Kidney glomerular epithelial cell (primary cell): ENCODE measurements at regions not wholly inside any gene's neighbourhood (a gene's known extent, or its start where the extent isn't known, plus 50 kb on each side); places are given as distances from the start of the nearest gene placed in this dataset.
"Not testable (repeated sequence)": the region's sequence is repeated elsewhere in the genome, so short reads cannot be mapped to it uniquely, and the experiment has no call there.

ENCODE experiments used
- DNase-seq: peaks from one replicate; lab custom pipeline; 2025; lab: John Stamatoyannopoulos, UW

DNA sequence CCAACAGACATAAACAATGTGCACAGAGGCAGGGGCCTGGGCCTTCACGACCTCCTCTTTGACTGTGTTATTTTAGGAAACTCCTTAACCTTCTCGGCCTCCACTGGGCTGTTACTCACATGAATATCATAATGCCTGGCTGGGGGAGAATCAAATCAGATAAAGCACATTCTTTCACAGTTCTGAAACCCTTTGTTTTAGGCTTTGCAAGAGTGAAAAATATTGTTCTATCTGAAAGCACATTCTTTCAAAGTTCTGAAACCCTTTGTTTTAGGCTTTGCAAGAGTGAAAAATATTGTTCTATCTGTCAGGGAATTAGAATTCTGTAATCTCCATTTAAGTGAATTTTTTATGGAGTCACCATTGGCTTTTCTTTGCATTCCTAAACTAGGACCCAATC lies 50.7 kb upstream of the SYNDIG1 start:
- DNase-seq: no peak

DNA sequence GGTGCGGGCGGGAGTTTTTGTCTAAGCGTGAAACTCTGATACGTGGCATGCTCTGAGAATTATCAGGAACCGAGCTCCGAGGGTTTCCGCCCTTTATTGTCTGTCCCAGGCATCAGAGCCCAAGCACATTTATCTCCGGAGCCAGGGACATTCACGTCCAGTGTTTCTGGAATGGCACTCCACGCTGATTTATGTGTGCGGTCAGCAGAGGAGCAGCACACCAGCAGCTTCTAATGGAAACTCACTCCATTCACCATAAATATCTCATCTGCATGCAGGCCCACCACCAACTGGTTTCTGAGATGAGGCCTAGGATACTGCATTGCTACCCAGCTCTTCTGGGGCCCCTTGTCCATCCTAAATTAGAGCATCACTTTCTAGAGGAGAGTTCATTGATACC lies 51.9 kb upstream of the SYNDIG1 start:
- DNase-seq: no peak

DNA sequence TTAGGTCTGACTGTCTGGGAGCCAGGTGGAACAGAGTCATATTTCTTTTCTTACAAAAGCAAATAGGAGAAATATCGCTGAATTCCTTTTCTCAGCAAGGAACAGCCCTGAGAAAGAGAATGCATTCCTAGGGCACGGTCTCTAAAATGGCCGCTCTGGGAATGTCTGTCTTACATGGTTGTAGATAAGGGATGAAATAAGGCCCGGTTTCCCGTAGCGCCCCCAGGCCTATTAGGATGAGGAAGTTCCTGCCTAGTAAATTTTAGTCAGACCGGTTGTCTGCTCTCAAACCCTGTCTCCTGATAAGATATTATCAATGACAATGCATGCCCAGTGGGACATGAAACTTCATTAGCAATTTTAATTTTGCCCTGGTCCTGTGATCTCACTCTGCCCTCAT lies 54.0 kb upstream of the SYNDIG1 start:
- not testable (repeated sequence) for DNase-seq

DNA sequence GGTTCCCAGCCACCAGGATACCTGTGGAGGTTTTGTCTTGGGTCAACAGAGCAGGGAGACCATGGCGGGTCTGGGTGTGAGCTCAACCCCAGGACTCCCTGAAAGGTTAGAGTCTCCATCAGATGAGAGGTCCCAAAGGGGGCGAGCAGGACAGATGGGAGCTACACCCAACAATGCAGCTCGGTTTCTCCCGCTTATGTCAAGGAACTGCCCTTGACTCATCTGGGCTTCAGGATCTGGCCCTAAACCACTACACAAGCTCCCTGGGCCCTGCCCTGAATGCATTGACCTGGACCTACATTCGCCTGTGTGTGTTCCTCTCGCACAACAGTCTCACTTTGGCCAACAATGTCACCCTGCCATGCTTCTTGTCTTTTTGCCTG lies 57.6 kb upstream of the SYNDIG1 start:
- no peak for DNase-seq

DNA sequence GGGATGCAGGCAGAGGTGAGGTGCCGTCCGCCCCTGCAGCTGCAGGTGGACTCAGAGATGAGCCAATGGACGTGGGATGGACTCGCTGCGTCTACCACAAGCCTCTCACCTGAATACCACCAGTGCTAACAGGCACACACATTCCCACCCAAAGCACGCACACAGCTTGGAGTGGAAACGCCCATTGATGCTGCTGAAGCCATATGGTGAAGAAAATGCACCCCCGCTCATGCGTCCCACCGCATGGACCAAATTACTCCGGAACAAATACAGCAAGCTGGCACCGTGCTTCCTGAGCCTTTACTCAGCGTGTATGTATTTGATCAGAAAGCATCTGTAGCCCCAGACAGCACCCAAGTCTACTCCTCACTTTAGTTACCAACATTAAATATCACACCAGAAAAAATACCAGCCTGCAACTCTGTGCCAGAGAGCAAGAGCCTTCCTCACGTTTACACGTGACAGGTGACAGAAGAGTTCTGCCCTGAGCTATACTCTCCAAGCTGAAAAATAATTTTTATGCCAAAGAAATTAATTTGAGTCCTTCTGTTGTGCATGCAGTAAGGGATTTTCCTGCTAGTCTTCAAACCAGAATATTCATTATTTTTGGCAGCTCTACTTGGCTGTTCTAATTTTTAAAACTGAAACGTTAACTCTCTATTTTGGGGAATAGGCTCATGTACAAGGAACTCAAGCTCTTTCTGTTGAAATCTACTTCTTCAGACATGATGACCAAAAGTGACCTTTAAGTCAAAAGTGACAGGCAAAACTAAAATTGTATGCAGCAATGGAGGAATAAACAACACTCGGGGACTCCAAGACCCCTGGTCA lies 58.2 kb upstream of the SYNDIG1 start:
- no peak for DNase-seq

DNA sequence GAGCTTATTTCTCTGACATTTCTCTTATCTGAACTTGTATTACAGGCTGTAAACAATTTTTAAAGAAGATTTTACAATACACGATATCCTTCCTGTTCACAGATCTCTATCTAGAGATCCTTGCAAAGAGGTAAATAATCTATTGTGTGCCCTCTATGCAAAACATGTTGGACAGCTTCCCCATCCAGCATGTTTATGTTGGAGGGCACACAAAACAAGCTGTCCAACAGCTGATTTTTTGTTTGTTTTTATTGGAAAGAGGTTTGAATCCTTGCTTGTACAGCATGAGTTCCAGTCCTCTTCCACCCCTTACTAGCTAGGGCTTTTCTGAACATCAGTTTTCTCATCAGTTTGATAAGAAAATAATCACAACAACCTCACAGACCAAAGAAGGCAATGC lies 62.3 kb upstream of the SYNDIG1 start:
- no peak for DNase-seq

DNA sequence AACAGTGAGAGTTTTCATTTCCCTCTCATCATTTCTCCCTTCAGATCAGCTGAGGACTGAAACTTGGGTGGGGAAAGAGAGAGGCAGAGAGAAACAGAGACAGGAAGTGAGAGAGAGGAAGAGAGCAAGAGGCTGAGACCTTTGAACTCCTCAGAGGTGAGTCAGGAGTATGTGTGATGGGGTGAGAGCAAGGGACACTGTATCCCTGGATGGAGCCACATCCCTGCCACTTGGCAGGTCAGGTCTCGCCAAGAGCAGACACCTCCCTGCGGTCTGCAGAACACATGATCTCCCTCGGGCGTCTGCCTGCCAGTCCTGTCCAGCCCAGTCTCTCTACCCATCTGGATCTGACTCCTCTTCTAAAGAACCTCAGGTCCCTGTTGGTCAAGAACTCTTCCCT lies 62.7 kb upstream of the SYNDIG1 start:
- no peak for DNase-seq

DNA sequence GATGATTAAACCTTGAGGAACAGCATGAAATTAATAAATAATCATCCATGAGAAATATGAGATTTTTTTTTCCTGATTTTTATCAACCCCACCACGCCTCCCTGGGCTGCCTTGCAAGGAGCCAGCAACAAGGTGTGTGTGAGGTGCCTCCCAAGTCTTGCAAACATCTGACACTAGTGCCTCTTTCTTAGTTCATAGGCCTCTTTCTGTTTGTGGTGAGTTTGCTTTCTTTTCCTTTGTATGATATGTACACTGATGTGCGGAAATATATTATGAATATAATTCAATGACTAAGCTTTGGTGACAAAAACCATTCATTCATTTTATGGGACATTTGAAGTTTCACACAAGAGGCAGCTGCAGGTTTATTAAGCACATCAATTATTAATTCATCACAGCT lies 63.2 kb upstream of the SYNDIG1 start:
- DNase-seq: no peak

DNA sequence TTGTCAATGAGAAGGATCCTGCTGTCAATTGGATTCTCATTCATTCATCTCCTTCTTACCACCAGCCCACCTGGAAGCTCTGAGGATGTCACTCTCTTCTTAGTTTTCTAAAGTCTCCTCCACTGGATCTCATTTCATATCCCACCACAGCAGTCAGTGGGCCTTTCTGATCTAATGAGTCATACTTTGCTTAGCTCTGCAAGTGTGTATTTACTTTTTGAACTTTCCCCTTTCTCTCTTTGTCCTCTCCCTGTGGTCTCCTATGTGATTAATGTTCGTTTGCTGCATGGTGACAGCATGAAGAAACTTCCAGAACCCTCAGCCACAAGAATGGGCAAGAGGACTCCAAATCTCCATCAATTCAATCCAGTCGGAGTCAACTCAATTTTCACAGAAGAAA lies 63.6 kb upstream of the SYNDIG1 start:
- no peak for DNase-seq

DNA sequence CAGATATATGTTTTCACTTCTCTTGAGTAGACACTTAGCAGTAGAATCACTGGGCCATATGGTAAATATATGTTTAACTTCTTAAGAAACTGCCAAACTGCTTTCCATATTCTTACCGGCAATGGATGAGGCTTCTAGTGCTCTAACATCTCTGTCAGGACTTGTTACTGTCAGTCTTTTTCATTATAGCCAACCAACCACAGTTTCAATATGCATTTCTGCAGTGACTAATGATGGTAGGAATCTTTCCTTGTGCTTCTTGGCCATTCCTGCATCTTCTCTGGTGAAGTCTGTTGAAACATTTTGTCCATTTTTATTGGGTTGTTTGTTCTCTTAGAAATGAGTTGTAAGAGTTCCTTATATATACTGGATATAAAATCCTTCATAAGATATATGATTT lies 66.0 kb upstream of the SYNDIG1 start:
- no peak for DNase-seq

DNA sequence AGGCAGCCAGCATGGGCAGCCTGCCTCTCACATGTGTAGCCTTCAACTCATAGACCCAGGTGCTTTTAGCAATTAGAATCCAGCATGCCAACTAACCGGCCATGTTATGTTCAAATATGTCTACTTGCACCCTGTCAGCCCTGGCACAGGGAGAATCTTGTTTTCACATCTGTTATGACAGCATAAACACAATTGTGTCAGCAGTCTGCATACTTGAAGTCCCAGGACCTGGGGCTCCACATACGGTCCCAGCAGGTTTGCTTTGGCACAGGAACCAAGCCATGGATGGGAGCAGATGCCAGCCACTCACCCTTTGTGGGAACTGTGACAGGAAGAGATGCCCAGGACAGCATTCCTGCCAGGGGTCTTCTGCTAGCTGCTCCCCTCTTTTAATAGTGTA lies 67.2 kb upstream of the SYNDIG1 start:
- no peak for DNase-seq

DNA sequence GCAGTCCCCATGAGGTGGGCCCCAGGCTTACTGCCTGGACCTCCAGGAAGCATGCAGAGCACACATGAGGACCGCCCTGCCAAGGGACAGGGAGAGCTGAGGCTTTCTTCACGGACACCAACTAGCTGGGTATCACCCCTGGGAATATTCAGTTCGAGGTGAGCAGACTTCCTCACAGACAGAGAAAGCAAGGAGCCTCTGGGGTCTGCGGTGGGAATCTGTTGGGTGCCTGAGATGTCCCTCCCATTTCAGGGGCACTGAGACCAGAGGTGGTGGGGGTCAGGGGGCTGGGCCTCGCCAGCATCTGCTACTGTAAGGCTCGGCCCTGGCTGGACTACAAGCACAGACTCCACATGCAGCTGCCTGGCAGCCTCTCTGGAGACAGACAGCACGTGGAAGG lies 74.3 kb upstream of the SYNDIG1 start:
- no peak for DNase-seq

DNA sequence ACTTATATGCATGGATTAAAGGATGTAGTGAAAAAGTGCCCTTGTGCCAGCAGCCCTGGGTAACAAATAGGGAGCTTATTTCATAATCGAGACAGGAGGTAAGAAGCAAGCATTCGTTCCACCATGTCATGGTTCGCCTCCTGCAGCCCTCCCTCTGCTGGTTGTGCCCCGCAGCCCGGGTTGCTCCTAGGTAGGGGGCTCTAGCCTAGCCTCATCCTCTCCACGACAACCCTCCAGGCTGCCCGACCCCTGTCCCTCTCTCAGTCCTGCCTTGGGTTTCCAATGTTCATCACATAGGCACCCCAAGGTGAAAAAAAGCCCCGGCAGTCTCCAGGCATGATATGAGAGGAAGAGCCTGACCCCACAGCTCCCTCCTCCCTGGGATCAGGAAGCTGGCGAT lies 75.5 kb upstream of the SYNDIG1 start:
- DNase-seq: no peak

DNA sequence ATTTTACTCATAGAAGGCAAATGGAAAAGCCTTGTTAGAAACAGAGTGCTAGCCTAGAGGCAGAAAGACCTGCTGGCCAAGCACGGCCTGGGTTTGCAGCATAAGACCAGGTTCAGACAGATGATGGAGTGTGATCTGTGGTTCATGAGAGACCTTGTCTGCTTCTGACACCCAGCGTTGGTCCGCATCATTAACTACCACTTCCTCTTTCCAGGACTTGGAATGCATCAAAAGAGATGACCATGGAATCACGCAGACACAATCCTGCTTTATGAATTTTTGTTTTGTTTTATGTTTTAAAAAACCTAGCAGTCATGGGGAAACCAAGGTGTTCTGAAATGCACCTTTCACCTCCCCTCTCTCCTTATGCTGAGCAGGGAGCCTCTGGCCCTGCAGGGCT lies 76.8 kb upstream of the SYNDIG1 start:
- DNase-seq: no peak

DNA sequence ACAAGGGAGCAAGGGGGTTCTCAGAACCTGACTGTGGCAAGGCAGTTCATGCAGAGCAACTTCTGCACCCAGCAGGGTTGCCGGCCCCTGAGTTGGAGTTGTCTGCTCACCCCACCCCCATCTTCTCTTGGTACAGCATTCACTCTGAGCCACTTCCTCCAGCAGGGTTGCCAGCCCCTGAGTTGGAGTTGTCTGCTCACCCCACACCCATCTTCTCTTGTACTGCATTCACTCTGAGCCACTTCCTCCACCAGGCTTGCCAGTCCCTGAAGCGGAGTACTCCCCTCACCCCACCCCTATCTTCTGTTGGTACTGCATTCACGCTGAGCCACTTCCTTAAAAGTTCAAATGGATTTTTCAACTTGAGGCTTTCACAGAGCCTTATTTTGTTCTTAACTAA lies 79.7 kb upstream of the SYNDIG1 start:
- no peak for DNase-seq

DNA sequence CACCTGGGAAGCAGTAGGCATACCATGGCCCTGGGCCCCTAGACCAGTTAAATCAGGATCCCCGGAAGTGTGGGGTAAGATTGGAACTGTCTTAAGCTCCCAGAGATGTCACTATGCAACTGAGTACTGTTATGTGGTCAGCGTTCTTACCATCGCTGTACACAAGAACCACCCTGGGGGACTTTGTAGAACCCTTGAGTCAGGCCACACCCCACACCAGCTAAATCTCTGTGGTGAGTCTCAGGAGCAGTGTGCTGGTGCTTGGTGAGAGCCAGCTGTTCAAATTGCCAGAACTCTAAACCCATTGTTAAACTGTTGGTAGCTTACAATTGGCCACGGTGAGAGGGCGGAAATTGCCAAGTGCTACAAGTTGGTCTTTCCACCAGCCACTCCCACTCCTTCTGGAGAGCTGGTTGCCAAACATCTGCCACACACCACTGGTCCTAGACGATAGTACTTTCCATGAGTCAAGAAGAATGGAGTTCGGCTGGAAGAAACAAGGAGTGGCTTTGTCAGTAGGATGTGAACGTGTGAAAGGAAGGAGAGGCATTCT lies 80.5 kb upstream of the SYNDIG1 start:
- DNase-seq: no peak

DNA sequence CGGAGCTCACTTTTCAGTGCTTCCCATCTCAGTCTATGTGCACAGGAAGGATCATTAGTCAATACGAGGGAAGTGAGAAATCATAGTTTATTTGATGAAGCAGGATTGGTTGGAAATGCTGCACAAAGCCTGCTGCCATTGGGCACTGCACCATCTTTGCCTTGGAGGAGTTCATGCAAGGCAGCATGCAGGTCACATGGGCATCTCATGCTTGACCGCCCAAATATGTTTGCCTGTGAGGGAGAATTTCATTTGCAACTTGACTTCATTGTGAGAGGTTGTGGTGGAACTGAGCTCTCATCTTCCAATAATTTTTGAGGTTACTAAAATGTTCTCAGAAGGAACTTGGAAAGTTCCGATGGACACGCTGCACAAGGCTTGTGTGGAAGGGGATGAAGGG lies 83.9 kb upstream of the SYNDIG1 start:
- DNase-seq: no peak

DNA sequence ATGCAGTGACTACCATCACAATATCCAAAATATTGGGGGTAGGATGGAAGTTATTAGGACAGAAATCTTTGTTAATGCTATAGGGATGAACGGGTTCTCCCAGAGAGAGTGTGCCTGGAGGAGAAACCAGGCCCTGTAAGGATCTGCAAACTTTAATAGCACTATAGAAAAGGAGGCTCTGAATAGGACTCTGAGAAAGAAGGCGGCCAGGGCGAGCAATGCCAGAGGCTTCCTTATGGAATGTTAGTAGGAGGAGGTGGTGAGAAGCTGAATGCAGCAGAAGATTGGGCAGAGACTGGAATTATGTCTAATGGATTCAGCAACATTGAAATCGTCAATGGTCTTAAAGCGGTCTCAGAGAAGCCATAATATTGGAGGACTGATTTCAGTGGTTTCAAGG lies 84.6 kb upstream of the SYNDIG1 start:
- DNase-seq: no peak

DNA sequence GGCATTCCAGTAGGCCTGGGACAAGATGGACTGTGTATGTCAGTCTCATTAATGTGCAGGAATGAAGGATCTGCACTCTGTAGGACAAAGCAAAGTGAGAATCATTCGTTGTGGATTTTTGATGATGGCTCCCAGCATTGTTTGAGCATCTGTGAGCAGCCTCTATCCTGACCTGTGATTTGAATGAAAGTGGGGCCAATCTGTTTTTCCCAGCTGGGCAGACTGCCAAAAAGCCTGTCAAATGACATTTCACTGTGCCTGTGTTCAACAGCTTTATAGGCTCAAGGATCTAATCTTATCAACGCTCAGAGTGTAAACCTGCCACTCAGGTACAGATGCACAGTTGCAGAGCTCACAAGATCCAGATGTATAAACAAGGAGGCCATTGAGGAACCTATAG lies 86.7 kb upstream of the SYNDIG1 start:
- DNase-seq: no peak

DNA sequence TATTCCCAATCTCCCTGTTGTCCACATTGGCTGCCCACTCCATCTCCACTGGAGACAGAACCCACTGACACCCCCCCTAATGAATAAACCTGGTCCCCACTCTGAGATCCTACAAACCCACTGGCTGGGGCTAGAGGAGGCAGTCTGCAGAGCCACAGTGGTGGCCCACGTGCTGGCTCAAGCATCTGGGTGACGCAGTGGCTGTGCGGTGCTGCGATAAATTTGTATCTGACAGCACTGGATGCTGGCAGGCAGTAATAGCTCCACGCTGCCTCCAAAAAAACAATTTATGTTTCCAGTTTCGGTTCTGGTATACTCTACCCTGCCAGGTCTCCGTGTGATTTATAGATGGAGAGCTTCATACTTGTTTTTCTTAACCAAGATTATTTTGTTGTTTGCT lies 87.1 kb upstream of the SYNDIG1 start:
- DNase-seq: no peak

DNA sequence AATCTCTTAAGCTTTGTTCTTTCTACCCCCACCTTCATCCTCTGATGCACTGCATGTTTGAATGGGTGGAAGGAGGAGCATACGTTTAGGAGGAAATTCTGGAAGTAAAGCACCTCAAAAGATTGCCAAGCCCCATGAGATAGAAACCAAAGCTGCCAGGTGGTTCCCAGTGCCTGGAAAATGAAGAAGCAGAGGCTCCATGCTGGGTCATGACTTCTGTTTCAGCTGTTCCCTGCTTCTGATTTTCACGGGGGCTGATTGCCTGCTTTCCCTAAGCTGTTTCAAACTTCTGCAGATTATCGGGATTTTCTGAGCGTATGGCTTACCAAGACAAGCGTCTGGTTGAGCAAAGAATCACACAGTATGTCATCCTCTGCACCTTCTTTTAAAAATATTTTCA lies 87.5 kb upstream of the SYNDIG1 start:
- DNase-seq: no peak

DNA sequence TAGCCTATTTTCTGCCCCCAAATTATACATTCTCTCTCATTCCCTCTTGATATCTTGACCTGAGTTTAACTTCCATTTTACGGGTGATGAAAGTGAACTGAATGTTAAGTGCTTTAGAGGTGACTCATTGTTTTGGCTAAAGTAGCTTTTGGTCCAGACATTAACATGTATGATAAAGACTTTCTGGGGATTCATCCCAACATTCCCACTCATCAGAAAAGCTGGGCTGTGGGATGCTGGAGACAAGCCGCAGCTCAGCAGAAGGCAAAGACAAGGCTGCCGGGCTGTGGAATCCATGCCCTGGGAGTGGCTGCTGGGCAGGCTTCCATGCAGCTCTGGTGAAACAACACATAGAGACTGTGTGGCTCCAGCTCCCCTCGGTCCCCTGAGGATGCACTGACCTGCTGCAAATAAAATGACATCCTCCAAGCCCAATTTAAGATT lies 89.9 kb upstream of the SYNDIG1 start:
- no peak for DNase-seq

DNA sequence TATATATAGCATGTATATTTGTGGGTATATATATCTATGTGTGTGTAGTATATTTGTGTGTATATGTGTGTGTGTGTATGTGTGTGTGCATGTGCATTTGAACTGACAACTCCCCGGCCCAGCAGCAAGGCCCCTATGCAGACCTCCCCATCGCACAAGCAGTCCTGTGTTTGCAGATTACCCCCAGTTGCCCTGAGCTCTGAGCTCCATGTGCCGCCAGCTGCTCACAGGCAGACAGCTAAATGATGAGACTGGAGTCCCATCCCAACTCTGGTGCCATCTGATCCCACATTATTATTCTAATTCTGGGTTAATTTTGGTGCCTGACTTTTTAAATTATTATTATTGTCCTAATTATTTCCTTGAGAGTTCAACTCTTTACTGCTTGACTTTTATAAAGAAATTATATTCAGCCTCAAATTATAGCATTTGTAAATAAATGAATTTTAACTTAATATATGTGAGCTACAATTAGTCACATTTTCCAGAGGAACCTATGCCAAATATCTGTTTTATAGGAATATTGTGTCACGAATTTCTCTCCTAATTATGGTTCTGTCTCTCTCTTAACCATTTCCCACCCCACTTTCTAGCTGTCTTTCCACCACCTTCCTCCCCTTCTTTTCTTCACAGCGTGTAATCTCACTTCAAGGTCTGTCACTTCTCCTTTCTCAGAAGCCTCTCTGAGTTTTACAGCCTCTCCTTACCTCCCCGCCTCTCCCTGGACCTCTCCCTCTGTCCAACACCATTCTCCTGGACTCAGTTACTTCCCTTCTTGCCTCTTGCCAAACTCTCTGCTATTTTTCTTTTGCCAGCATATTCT lies 90.6 kb upstream of the SYNDIG1 start:
- DNase-seq: no peak
